ENCODE measurements at regions not wholly inside any gene's neighbourhood (a gene's known extent, or its start where the extent isn't known, plus 50 kb on each side); places are given as distances from the start of the nearest gene placed in this dataset.

DNA sequence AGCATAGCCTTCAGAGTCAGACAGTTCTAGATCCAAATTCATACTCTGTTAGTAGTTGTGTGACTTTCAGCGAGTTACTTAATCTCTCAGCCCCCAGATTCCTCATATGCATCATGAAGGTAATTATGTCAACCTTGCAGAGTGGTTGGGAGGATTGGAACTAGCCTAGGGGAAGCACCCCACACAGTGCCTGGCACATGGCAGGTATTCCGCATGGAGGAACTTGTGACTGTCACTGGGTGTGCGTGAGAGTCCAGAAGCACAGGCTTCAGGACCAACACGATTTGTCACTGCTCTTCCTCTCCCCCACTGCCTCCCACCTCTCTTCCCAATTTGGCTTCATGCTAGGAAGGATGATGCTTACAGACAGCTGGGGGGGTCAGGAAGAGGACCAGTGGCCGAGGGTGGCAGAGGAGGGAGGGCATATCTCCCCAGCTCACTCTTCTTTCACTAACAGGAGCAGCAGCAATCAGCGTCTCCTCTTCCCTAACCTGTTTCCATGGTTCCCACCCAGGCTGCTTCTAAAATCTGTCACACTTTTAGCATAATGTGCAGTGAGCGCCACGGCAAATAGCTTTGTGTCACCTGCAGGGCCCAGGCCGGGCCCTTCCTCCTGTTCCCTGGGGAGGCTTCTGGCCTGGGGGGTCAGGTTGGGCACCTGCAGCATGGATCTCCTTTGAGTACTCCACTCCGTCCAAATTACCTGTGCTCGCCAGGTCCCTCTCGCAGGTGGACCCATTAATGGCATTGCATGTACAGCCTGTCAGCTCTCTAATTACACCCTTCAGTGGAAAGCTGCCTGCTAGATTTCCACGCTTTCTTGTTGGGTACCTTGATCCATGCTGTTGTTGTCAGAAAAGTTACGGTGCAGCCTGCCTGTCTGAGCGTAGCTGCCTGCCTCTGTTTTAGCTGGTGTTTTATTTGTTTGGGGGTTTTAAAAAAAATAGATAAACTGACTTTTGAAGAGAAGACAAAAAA, 400.4 kb downstream of the NXPE2 start:
- no peak for DNase-seq (ENCODE audit: low read depth in 2 of 2)

DNA sequence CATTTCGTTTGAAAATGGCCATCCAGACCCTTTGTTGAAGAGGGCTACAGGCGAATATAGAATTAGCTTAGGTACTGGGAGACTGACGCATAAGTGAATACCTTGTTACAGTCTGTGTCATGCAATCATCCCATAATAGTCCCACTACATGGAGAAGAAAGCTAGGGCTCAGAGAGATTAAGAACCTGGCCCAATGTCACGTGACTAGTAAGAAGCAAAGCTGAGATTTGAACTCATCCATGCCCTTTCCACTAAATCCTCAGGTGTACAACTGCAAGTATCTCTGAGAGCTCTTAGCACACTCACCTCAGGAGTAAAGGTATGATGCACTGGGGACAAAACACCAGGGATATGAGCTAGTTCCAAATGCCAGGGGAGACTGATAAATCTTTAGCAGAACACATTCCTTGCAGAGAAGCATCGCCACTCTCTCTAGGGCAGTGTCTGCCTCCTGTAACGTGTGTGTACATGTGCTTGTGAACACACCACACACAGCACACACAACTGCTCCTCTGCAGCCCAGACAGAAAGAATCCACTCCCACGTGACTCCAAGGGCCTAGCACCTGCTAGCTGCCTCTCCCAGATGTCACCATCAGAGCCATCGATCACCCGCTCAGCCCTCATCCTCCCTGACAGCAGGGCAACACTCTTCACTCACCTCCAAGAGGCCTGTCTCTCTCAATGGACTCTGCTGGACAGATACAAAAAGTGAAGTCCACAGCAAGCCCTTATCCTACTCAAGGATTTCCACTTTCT, 402.8 kb downstream of the NXPE2 start:
- DNase-seq (ENCODE audit: low read depth in 2 of 2), result no peak

DNA sequence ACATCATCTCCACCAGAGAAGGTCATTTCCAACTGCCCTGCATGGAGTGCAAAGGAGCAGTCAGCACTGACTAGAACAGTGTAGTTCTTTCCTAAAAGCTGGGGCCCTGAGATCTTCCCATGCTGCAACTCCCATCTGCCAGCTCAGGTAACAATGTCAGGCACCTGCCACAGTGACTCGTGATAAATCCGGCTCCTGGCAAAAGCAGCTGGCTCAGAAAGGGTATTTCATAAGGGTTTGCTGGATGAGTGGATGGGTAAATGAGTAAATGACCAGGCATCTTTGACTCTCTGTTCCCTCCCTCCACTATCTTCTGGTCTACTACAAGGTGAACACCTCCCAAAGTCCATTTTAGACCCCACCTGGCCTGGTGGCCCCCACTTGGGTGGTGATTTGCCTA, 403.6 kb downstream of the NXPE2 start:
- DNase-seq (ENCODE audit: low read depth in 2 of 2), result no peak

DNA sequence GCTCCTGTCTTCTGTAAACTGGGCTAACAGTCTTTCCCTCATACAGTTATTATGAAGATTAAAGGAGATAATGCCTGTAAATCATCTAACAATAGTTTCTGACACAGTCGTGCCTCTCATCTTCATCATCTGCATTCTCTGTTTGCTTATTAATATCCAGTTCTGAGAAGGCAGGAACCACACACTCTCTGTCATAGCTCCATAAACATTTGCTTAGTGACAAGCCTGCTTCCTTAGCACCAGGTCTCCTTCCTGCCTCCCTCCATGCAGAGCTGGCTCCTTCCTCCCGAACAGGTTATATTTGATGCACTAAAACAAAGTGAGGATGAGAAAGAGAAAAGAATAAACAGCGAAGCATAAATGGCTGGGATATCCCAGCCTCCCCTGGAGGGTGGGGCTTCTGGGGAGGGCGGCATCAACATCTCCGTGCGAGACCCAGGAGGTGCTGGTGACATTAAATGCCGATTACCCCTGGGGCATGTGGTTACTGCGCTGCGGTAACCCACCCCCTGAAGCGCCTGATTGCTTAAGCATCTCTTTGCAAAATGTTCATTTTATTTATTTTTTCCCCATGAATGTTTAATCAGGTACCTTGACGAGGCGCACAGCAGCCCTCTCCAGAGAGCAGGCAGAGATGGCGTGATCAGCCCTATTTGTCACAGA, 404.9 kb downstream of the NXPE2 start:
- no peak for DNase-seq (ENCODE audit: low read depth in 2 of 2)

DNA sequence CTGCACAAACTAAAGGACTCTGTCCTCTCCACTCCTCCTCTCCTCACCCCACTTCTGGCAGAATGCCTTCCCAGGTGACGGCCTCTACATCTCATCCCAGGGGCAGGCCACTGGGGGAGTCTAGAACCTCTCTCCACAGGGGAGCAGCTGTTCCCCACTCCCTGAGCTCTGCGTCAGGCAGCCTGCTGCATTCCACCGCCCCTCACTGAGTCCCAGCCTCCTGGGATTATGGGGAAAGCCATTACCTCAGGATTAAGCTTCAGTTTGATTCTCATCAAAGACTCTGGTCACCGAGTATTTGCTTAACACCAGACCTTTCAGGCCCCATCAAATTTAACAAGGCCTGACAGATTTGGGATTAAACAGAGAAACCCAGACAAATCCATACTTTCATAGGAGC, 405.9 kb downstream of the NXPE2 start:
- DNase-seq (ENCODE audit: low read depth in 2 of 2), result no peak

DNA sequence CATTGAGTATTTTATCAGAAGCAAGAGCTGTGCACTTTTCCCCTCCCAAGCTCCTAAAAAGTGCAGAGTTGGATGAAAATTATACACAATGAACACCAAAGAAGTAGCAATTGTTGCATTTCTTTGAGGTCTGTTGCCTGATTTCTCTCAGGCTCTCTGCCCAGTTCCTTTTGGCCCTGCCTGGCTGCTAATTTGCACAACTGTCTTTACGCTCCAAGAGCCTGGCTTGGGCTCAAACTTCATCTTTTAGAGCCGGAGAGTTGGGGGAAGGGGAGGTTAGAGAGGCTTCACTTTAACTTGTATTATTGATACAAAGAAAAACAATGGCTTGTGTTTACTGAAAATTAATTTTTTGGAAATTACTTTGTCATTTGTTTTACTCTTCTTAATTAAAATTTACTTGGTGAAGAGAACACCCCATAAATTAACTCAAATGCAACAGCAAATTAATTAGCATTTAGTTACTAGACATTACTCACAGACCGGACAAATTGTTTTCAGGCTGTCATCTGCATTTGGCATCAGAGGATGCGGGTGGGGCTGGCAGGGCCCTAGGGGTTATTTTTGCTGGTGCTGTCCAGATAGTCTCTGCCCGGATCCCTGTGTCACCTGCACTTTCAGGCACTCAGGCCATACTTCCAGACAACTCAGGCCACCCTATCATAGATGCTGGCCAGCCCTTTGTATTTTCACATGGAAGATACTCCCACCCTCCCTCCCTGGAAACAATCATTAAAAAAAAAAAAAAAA, 407.3 kb downstream of the NXPE2 start:
- no peak for DNase-seq (ENCODE audit: low read depth in 2 of 2)

DNA sequence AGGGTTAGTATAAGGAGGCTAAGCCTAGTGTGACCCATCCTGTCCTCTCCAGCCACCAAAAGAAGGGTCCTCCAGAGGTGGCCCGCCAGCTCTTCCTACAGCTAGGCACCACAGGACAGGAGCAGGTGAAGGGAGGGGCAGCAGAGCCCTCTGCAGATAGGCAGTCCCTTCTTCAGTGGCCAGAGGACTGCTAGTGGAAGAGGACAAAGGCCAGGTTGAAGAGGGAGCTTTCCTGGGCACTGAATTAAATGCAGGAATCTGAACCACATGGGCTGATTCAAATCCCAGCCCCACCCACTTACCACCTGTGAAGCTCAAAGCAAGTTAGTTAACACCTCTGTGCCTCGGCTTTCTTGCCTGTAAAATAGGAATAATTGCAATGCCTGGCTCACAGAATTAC, 409.5 kb downstream of the NXPE2 start:
- no peak for DNase-seq (ENCODE audit: low read depth in 2 of 2)

DNA sequence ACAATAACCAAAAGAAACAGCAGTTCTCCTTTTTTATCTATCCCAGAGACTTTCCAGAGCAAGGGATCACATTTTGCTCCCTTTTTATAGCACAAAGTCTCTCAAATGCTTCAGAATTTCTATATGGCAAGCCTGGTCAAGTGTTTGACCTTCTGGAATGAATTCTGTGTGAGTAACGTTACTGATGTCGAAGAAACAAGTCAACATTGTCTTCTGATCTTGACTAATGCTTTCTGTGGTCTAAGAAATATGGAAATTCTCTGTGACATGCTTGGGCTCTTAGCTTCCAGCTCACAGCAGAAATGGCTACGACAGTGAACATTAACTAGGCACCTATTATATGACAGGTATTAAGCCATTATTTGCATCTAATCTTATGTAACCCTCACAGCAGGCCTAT, 411.7 kb downstream of the CADM1 start:
- no peak for DNase-seq (ENCODE audit: low read depth in 2 of 2)

DNA sequence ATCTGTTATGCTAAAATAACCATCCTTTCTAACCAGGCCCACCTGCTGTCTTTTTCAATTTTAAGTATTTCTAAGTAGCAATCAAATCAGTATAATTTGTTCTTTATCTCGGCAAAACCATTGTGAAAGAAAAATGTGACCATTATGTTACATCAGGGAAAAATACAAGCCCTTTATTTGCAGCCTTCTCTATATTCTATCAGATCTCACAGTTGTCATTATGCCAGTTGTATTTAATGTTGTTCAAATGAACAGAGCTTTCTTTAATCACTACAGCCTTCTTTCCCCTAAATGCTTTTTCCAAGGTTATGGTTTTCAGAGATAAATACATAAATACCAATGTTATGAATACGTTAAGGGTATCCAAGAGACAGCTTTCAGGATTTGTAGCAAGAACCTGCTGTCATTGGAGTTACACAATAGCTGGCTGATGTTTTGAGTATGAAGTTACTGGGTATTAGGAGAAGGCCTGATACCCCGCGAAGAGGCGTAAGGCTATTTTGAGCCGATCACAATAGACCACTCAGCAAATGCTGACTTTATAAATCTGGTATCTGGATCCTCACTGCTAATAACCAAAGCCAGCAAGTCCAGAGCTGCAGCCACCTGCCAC, 406.3 kb downstream of the CADM1 start:
- DNase-seq (ENCODE audit: low read depth in 2 of 2), result no peak

DNA sequence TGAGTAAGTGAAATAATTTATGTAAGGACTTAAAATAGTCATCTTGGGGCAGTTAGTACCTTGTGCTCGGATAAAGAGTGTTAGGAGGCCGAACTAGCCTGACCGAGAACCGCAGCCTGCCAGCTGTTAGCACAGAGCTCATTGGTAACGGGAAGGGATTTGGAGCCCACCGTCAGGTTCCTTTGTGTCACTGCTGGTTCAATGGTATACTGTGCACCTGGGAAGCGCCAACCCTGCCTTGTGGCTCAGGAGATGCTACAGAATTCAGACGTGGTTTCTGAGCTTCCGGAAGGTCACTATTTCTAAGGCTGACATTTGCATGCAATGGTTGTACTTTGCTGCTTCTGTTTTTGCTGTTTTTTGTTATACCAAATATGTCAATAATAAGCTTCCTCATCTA, 403.5 kb downstream of the CADM1 start:
- no peak for DNase-seq (ENCODE audit: low read depth in 2 of 2)

DNA sequence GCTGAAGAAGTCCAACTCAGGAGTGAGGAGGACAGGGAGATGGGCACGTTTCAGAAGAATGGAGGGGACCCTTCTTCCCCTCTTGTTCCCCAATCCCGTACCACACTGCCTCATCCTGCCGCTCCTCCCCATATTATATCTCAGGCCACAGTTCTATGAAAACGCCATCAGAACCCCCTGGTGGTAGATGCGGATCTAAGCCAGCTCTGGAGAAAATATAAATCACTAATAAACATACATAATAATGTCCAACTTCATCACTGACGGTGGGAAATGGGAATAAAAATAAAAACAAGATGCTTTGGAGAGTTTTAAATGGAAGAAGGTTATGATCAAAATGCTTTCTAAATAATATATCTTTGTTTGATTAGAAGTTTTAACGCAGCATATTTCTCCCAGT, 400.3 kb downstream of the CADM1 start:
- DNase-seq (ENCODE audit: low read depth in 2 of 2), result no peak

DNA sequence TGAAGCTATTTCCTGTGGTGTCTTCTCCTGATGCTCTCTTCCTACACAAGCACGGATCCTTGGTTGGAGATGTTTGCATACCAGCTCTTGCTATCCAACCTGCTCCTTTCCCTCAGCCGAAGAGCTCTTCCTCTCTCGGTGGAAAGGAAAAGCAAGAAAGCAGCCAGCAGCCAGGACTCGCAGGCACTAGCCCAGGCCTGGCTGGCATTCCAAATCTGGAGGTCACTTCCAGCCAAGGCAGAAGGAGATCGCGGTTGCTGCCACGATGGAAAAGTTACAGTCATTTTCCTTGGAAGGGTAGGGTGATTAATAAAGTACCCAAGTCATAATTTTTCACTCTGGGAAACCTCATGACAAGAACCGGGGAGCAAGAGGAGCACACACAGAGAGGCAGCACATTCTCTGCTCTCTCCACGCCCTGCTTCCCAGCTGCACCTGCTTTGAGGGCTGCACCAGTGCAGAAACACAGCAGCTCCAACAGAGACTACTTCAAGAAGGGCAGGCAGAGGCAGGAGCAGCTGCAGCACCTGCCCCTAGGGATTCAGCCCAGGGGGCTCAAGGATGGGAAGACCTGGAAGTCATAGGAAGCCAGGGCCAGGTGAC, 399.3 kb downstream of the CADM1 start:
- DNase-seq (ENCODE audit: low read depth in 2 of 2), result no peak

DNA sequence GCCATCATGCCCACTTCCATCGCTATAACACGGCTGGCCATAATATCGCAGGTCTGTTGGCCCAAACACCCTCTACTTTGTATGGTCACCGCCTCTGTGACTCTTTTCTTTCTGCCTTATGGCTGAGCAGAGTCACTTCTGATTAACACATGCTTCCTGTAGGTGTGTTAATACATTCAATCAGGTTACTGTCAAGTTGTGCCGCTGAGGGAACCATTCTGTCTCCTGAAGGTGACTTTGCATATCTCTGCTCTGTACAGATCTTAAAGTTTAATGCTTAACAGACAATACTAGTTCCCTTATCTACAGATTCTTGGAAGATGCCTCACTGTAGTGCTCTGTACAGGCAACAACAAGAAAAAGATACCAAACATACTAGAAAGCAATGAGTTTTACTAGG, 393.1 kb downstream of the CADM1 start:
- DNase-seq (ENCODE audit: low read depth in 2 of 2), result no peak

DNA sequence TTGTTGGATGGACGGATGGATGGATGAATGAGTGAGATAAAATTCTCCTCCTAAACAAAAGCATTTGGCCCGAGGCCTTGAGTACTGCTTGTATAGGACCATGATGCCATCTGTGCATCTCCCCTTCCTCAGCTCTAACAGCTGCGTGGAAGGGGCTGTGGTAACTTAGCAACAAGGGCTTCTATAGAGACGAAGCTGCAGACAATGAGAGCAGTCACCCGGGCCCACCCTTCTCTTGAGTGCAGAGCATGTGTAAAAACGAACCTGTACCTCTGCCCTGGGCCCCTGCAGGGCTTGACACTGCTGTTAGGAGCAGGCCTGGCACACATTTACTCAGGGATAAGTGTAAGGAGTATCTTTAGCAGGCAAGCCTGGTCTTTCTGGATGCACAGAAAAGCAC, 391.5 kb downstream of the CADM1 start:
- no peak for DNase-seq (ENCODE audit: low read depth in 2 of 2)

DNA sequence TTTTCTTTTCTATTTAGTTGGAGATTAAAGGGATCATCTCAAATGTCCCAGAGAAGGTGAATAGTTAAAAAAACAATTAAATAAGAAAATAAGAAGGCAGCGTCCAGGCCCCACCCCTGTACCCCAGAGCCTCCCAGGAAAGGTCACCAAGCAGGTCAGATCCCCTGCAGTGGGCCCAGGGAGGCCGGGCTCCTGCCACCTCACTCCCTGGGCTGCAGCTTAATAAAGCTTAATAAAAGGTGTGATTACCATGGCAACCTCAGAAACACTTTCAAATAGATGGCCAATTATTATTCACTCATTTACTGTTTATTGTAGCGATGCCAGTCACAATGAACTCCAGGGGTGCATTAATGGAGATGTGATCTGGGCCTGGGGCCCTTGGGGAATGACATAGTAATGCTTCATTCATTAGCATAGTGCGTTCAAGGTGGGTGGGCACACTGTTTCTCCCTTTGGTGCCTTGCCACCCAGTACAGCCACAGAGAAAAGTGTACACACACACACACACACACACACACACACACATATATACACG, 386.2 kb downstream of the CADM1 start:
- no peak for DNase-seq (ENCODE audit: low read depth in 2 of 2)

DNA sequence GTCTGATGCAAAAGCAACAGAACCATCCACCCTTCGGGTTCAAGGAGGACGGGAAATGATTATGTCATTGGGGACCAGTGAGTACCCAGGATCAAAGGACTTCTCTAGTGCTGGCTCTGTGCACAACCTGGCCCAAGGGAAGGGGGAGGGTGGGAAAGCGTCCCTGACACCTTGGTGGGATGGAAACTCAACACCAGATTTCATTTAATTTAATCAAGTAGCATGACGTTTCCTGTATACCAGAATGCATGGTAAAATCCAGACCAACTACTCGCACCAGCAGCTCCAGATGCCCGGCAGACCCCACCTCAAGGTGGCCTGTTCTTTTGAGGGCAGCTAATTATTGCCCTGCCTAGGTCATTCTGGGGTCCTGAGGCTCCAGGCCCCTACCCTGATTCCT, 385.1 kb downstream of the CADM1 start:
- DNase-seq (ENCODE audit: low read depth in 2 of 2), result no peak

All from dermis microvascular lymphatic vessel endothelial cell (primary cell).